GM10266 (cell line): ENCODE measurements at regions not wholly inside any gene's neighbourhood (a gene's known extent, or its start where the extent isn't known, plus 50 kb on each side); places are given as distances from the start of the nearest gene placed in this dataset.

ENCODE experiments used
- DNase-seq: peaks from one replicate; pipeline ENCODE4 v3.0.0; 2012; ENCODE audit errors: extremely low spot score
- CTCF ChIP-seq: IDR thresholded peaks from 2 replicates; pipeline ENCODE4 v1.5.1; 2012; ENCODE audit warnings: mild to moderate bottlenecking, low read depth; ENCODE audit not compliant: control insufficient read depth, insufficient read depth; ENCODE audit errors: missing control alignments

- DNase-seq, result no peak
- TF ChIP-seq CTCF, result no peak
These were observed 268.1 kb upstream of the UBE2E2 start for GRCh38 chr3:22935040-22935439.

DNA sequence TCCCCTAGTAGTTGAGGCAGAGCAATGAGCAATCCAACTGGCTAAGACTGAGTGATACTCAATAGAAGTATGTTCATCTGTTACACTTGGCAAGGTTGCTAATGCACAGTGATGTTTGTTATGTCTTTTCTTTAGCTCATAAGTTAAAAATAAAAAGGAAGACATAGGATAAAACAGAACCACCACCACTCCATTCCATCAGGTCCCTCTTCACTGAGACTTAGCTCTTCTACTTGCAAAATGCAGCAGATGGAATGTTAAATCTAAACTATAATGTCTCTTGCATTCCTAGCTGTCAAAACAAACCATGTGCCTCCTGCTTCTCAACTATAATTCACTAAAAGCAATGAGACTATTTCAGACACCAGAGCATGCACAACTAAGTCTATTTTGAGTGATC lies 265.6 kb upstream of the UBE2E2 start:
- TF ChIP-seq CTCF, result no peak

GRCh38 chr3:22938739-22939138 lies 264.4 kb upstream of the UBE2E2 start:
- no peak for TF ChIP-seq CTCF
- no peak for DNase-seq

More for the DNA sequence above, 265.6 kb upstream of the UBE2E2 start:
- DNase-seq, result no peak

GRCh38 chr3:22939349-22939748 lies 263.8 kb upstream of the UBE2E2 start:
- no peak for DNase-seq
- no peak for TF ChIP-seq CTCF

- DNase-seq, result no peak
- no peak for TF ChIP-seq CTCF
These were observed 262.8 kb upstream of the UBE2E2 start for GRCh38 chr3:22940285-22940684.

GRCh38 chr3:22942981-22943380 lies 260.1 kb upstream of the UBE2E2 start:
- TF ChIP-seq CTCF, result no peak
- DNase-seq, result no peak

DNA sequence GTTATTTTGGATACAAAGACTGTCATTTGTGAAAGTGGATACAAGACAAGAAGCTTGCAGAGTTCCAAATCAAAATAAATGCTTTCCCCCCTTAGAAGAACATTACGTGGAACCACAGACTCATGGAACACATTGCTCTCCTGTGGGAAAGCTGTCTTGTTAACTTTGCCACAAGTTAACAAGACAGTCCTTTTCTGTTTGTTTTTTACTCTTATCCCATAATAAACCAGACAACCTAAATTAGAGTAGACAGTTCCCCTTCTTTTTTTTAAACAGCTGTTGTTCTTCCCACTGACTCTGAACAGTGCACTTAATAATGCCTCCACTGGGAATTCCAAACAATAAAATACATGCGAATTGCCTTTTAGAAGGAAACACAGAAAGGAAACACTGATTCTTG lies 255.3 kb upstream of the UBE2E2 start:
- DNase-seq, result no peak
- TF ChIP-seq CTCF, result no peak
